HepG2 (cell line): ENCODE measurements at regions not wholly inside any gene's neighbourhood (a gene's known extent, or its start where the extent isn't known, plus 50 kb on each side); places are given as distances from the start of the nearest gene placed in this dataset.

Source experiments
- KMT2B ChIP-seq: IDR thresholded peaks from 2 replicates; pipeline ENCODE4 v1.6.1; 2016; ENCODE audit warnings: missing genetic modification reagents, missing compliant biosample characterization
- MTA3 ChIP-seq: sonication (generic); formaldehyde crosslinking; IDR thresholded peaks from 2 replicates; pipeline ENCODE4 v1.4.0; 2020; ENCODE audit warnings: missing genetic modification reagents
- NFIC ChIP-seq: IDR thresholded peaks from 2 replicates; pipeline ENCODE4 v1.6.1; 2012; ENCODE audit warnings: mild to moderate bottlenecking, low read length, inconsistent platforms
- POLR2A ChIP-seq, 2 experiments: IDR thresholded peaks; 2 replicates each; pipeline ENCODE4 v1.6.1; 2011; ENCODE audit warnings: low read depth in 2 of 2, low read length in 2 of 2, mild to moderate bottlenecking in 1 of 2, moderate library complexity in 1 of 2; ENCODE audit not compliant: insufficient read depth in 1 of 2
- TCF12 ChIP-seq, 2 experiments: fragments of 450-650 bp in 1 of 2; sonication (generic) in 1 of 2; formaldehyde crosslinking in 1 of 2; IDR thresholded peaks; 2 replicates each; pipeline versions ENCODE4 v1.6.1 to v1.8.0; 2017 to 2022; ENCODE audit warnings: antibody characterized with exemption in 1 of 2, mild to moderate bottlenecking in 1 of 2, missing genetic modification reagents in 1 of 2, moderate library complexity in 1 of 2
- ZFP1 ChIP-seq: IDR thresholded peaks from 2 replicates; pipeline ENCODE4 v1.6.1; 2016
- TF ChIP-seq, protein P1 (sequence below): sonication (generic); formaldehyde crosslinking; IDR thresholded peaks from 2 replicates; pipeline ENCODE4 v1.5.0; 2020; ENCODE audit warnings: mild to moderate bottlenecking, missing genetic modification reagents, moderate library complexity

DNA sequence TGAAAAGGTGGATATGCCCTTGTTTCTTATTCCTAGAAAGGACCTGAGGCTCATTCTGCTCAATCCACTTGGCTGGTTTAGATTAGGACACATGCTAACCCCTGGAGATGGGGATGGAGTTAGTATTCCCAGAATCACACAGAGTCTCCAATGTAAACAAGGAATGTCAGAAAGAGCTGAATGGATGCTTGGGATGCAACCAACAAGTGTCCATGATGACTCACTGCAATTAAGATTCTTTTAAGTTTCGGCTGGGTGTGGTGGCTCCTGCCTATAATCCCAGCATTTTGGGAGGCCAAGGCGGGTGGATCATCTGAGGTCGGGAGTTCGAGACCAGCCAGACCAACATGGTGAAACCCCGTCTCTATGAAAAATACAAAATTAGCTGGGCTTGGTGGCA, 315.5 kb upstream of the AZI2 start:
- TF ChIP-seq ZFP1 (CRISPR knock-in tag) (no peak), MTA3 (CRISPR knock-in tag) (no peak), NFIC (no peak), KMT2B (CRISPR knock-in tag) (no peak), TCF12 (IDR thresholded peaks at IDR 0.05) (no peak), TCF12 (CRISPR knock-in tag; IDR thresholded peaks at IDR 0.05) (no peak), POLR2A (IDR thresholded peaks at IDR 0.05; ENCODE audit: insufficient read depth in 1 of 2, low read depth in 2 of 2, low read length in 2 of 2) (no peak)
- TF ChIP-seq, protein P1, sequence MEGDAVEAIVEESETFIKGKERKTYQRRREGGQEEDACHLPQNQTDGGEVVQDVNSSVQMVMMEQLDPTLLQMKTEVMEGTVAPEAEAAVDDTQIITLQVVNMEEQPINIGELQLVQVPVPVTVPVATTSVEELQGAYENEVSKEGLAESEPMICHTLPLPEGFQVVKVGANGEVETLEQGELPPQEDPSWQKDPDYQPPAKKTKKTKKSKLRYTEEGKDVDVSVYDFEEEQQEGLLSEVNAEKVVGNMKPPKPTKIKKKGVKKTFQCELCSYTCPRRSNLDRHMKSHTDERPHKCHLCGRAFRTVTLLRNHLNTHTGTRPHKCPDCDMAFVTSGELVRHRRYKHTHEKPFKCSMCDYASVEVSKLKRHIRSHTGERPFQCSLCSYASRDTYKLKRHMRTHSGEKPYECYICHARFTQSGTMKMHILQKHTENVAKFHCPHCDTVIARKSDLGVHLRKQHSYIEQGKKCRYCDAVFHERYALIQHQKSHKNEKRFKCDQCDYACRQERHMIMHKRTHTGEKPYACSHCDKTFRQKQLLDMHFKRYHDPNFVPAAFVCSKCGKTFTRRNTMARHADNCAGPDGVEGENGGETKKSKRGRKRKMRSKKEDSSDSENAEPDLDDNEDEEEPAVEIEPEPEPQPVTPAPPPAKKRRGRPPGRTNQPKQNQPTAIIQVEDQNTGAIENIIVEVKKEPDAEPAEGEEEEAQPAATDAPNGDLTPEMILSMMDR (CRISPR knock-in tag): no peak
